Smooth muscle cell (in vitro differentiated cells): ENCODE measurements at regions not wholly inside any gene's neighbourhood (a gene's known extent, or its start where the extent isn't known, plus 50 kb on each side); places are given as distances from the start of the nearest gene placed in this dataset.

Experiments used
- DNase-seq: peaks from one replicate; lab custom pipeline; 2025; ENCODE audit not compliant: unreplicated experiment; lab: John Stamatoyannopoulos, UW
- H2AFZ ChIP-seq: fragments of 200-600 bp; sonication (generic); 2 replicates; pipeline ENCODE4 v1.6.0; 2016; ENCODE audit warnings: antibody characterized with exemption, low read depth, mild to moderate bottlenecking
- H3F3A ChIP-seq: fragments of 200-600 bp; sonication (generic); 2 replicates; pipeline ENCODE4 v1.6.0; 2017; ENCODE audit warnings: antibody characterized with exemption, low read depth
- H3K27ac ChIP-seq: fragments of 200-600 bp; sonication (generic); 2 replicates; pipeline ENCODE4 v1.5.1; 2016; ENCODE audit warnings: low read depth, mild to moderate bottlenecking
- H3K27me3 ChIP-seq: fragments of 200-600 bp; sonication (generic); 2 replicates; pipeline ENCODE4 v1.6.1; 2016; ENCODE audit warnings: low read depth, mild to moderate bottlenecking
- H3K36me3 ChIP-seq: fragments of 200-600 bp; sonication (generic); 2 replicates; pipeline ENCODE4 v1.5.1; 2016; ENCODE audit warnings: low read depth
- H3K4me1 ChIP-seq: fragments of 200-600 bp; sonication (generic); 2 replicates; pipeline ENCODE4 v1.5.1; 2016; ENCODE audit warnings: low read depth
- H3K4me2 ChIP-seq: fragments of 200-600 bp; sonication (generic); 2 replicates; pipeline ENCODE4 v1.6.0; 2016; ENCODE audit warnings: mild to moderate bottlenecking
- H3K4me3 ChIP-seq: fragments of 200-600 bp; sonication (generic); 2 replicates; pipeline ENCODE4 v1.5.1; 2016; ENCODE audit warnings: mild to moderate bottlenecking
- H3K79me2 ChIP-seq: fragments of 200-600 bp; sonication (generic); 2 replicates; pipeline ENCODE4 v1.6.0; 2016; ENCODE audit warnings: low read depth, mild to moderate bottlenecking
- H3K9ac ChIP-seq: fragments of 200-600 bp; sonication (generic); 2 replicates; pipeline ENCODE4 v1.6.0; 2016; ENCODE audit warnings: low read depth
- H3K9me3 ChIP-seq: fragments of 200-600 bp; sonication (generic); replicated peaks from 2 replicates; pipeline ENCODE4 v1.5.1; 2016; ENCODE audit warnings: low read depth
- H4K20me1 ChIP-seq: fragments of 200-600 bp; sonication (generic); 2 replicates; pipeline ENCODE4 v1.6.0; 2016; ENCODE audit warnings: low read depth
- WGBS: methylation state at CpG from one replicate; pipeline ENCODE4 v1.1.7; 2016; ENCODE audit warnings: low lambda C conversion rate; 5-methylcytosine and 5-hydroxymethylcytosine counted together
- TF ChIP-seq, protein P1 (sequence below): fragments of 200-600 bp; sonication (generic); IDR thresholded peaks from 2 replicates; pipeline ENCODE4 v1.5.1; 2017; ENCODE audit warnings: borderline replicate concordance, mild to moderate bottlenecking, antibody characterized with exemption; ENCODE audit not compliant: insufficient read depth, poor library complexity, severe bottlenecking

DNA sequence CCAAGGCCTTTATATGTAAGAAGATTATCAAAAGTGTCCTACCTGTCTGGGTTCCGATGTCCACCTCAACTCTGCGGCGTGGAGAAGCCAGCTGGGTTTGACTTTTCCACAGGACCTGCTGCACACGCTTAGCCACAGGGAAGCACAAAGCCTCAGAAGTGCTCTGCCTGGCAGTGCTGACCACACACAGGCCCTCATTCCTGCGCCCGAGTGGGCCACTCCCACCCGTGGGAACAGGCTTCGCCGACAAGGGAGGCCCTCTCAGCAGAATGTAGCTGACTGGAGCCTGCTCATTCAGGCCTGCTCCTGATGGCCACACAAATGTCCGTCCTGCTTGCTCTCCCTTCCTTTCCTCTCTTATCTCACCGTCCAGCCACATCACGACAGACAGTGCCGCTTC, 221.4 kb upstream of the LRRN1 start:
- WGBS, result 88% methylated on average over 13 of the region's 13 CpGs
- no peaks in the 10 kb centered on the region for H3K79me2 ChIP-seq
- H3K4me2 ChIP-seq, result no peak overlapping the region
- TF ChIP-seq, protein P1, sequence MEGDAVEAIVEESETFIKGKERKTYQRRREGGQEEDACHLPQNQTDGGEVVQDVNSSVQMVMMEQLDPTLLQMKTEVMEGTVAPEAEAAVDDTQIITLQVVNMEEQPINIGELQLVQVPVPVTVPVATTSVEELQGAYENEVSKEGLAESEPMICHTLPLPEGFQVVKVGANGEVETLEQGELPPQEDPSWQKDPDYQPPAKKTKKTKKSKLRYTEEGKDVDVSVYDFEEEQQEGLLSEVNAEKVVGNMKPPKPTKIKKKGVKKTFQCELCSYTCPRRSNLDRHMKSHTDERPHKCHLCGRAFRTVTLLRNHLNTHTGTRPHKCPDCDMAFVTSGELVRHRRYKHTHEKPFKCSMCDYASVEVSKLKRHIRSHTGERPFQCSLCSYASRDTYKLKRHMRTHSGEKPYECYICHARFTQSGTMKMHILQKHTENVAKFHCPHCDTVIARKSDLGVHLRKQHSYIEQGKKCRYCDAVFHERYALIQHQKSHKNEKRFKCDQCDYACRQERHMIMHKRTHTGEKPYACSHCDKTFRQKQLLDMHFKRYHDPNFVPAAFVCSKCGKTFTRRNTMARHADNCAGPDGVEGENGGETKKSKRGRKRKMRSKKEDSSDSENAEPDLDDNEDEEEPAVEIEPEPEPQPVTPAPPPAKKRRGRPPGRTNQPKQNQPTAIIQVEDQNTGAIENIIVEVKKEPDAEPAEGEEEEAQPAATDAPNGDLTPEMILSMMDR, result no peak
- H3K36me3 ChIP-seq, result no peaks in the 10 kb centered on the region
- H3F3A ChIP-seq, result no peaks in the 10 kb centered on the region
- H3K4me1 ChIP-seq, result no peaks in the 10 kb centered on the region
- H3K9me3 ChIP-seq, result no peaks in the 10 kb centered on the region
- H3K9ac ChIP-seq, result no peak overlapping the region
- H3K4me3 ChIP-seq, result no peak overlapping the region
- H4K20me1 ChIP-seq, result no peaks in the 10 kb centered on the region
- no peak for DNase-seq
- H3K27ac ChIP-seq, result no peak overlapping the region
- H3K27me3 ChIP-seq, result no peaks in the 10 kb centered on the region
- H2AFZ ChIP-seq, result no peak overlapping the region

DNA sequence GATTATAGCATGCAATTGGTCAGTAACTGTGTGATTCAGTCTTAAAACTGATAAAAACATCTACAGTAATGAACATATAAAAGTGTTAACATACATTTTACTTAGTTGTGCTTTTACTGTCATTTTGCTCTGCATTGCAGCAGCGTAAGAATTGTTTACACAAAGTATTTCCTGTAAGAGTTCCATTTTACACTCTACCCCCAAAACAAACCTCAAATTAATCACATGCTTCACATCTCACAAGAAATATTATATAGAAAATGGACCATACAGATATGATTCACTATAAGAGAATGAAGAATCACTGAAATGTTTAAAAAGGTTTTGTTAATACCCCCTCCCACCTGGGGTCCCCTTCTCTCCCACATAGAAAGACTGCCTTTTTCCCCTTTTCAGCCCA, 225.9 kb upstream of the LRRN1 start:
- DNase-seq, result no peak
- no peak overlapping the region for H3K9ac ChIP-seq

DNA sequence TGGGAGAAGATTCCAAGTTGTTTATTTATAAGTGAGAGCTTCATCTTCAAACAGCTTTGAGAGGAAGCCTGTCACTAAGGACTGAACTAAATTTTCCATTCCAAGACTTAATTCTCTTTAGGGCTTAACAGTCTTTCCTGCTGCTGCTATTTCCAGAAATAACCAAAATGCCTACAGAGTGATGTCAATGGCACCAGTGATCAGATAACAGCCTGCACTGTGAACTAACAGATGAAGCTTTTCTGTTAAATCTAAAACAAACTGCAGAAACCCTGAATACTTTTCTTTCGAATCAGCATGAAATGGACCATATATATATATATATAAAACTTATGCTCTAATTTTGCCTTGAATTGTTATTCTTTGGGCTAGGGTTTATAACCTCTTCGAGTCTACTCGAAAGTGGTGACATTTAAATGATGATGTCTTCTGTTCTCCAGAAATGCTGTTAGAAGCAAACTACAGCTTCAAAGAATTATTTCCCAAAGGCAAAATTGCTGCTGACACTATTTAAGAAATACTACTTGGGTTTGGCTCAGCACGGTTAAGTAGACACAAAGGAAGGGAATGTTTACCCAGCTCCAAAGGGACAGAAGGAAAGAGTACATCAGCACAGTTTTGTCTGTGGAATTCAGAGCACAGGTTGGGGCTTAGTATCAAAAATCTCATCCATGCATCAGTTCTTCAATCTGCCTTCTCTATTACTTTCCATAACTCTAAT, 238.5 kb upstream of the LRRN1 start:
- Histone ChIP-seq H3K79me2 (no peaks in the 10 kb centered on the region), H3F3A (peaks cover 23% of the 10 kb centered on the region), H3K36me3 (no peaks in the 10 kb centered on the region), H4K20me1 (no peaks in the 10 kb centered on the region), H2AFZ (peak overlapping the region; percentile 52), H3K4me3 (no peak overlapping the region), H3K4me1 (peaks cover 3% of the 10 kb centered on the region), H3K4me2 (peak overlapping the region; percentile 71), H3K9ac (peak overlapping the region; percentile 23), H3K27ac (peak overlapping the region; percentile 85), H3K9me3 (no peaks in the 10 kb centered on the region), H3K27me3 (no peaks in the 10 kb centered on the region)
- DNase-seq, result no peak
- WGBS, result 11% methylated on average over 4 of the region's 4 CpGs
- TF ChIP-seq, protein P1, result no peak

More for the DNA sequence above, 225.9 kb upstream of the LRRN1 start:
- no peak overlapping the region for H3K4me2 ChIP-seq
- no peak overlapping the region for H3K27ac ChIP-seq
- H3K4me1 ChIP-seq, result no peaks in the 10 kb centered on the region
- H3K27me3 ChIP-seq, result no peaks in the 10 kb centered on the region
- WGBS, result 33% methylated on average over 1 of the region's 1 CpG
- H3K9me3 ChIP-seq, result no peaks in the 10 kb centered on the region
- TF ChIP-seq, protein P1, result no peak
- H3K36me3 ChIP-seq, result no peaks in the 10 kb centered on the region
- H4K20me1 ChIP-seq, result no peaks in the 10 kb centered on the region
- no peaks in the 10 kb centered on the region for H3K79me2 ChIP-seq
- H3F3A ChIP-seq, result no peaks in the 10 kb centered on the region
- no peak overlapping the region for H3K4me3 ChIP-seq
- no peak overlapping the region for H2AFZ ChIP-seq

DNA sequence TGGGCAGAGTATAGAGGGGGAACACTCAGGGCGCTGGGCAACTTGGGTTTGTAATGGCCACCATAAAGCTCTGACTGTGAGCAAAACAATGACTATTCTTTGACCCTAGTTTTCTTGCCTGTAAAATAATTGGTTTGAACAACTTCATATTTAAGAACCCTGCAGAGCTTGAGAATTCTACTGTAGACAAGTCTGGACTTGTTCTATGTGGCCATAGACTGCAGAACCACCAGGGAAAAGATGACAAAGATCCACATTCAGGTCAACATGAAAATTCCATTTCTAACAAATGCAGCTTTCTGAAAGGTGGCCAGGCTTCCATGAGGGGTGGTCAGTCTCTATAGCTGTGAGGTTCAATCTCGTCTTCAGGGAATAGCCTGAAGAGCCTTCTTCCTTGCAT, 239.4 kb upstream of the LRRN1 start:
- no peaks in the 10 kb centered on the region for H3K27me3 ChIP-seq
- peak overlapping the region; percentile 71 for H3K4me2 ChIP-seq
- no peak for DNase-seq
- peaks cover 23% of the 10 kb centered on the region for H3F3A ChIP-seq
- WGBS, result 92% methylated on average over 2 of the region's 2 CpGs
- H3K4me1 ChIP-seq, result peaks cover 3% of the 10 kb centered on the region
- H3K4me3 ChIP-seq, result no peak overlapping the region
- H3K79me2 ChIP-seq, result no peaks in the 10 kb centered on the region
- TF ChIP-seq, protein P1, result no peak
- peak overlapping the region; percentile 3 for H3K9ac ChIP-seq
- no peaks in the 10 kb centered on the region for H4K20me1 ChIP-seq
- H2AFZ ChIP-seq, result peak overlapping the region; percentile 9
- H3K27ac ChIP-seq, result peak overlapping the region; percentile 85
- no peaks in the 10 kb centered on the region for H3K36me3 ChIP-seq
- H3K9me3 ChIP-seq, result no peaks in the 10 kb centered on the region
